ENCODE measurements at regions not wholly inside any gene's neighbourhood (a gene's known extent, or its start where the extent isn't known, plus 50 kb on each side); places are given as distances from the start of the nearest gene placed in this dataset.

DNA sequence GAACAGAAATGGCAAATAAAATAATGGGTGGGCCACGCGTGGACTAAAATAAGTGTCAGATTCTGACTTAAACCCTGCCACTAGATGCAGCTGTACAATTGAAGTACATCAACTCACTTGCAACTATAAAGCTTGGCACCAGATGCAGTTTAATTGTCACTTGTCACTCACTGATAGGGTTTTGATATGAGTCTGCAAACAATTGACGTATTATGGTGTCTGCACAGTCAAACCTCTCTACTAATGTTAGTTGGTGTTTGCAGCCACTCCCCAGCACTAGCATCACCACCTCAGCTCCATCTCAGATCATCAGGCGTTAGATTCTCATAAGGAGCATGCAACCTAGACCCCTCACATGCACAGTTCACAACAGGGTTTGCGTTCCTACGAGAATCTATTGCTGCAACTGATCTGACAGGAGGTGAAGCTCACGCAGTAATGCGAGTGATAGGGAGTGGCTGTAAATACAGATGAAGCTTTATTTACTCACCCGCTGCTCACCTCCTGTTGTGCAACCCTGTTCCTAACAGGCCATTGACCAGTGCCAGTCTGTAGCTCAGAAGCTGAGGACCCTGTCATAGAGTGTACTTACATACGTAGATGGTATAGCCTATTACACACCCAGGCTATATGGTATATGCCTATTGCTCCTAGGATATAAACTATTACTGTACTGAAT lies 72.1 kb upstream of the SEMA6A start:
- peaks cover 3% of the 10 kb centered on the region for H3K36me3 Mint-ChIP-seq (ENCODE audit: insufficient read depth)
- no peaks in the 10 kb centered on the region for H3K9me3 Mint-ChIP-seq
- no peak for DNase-seq (ENCODE audit: low spot score in 2 of 2)
- H3K27me3 Mint-ChIP-seq: peaks cover 5% of the 10 kb centered on the region
- H3K4me3 Mint-ChIP-seq: no peak overlapping the region
- H3K4me1 Mint-ChIP-seq: no peaks in the 10 kb centered on the region
- no peak overlapping the region for H3K27ac Mint-ChIP-seq (ENCODE audit: low read depth)
- no peak for ATAC-seq (replicated peaks; ENCODE audit: extremely low read depth, poor library complexity, severe bottlenecking)

DNA sequence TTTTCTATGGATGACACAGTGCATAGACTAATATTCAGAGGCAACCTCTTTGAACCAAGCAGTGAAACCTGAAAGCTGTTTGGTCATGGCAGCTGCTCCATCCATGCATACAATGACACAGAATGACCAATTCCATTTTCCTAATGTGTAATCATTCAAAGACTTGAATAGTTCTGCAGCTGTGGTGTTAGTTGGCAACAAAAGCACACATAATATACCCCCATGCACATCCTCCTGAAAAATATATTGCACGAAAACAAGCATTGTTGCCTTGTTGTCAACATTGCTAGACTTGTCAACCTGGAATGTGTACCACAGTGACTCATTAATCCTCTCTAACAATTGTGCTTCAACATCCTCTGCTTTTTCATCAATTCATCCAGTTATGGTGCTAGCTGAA lies 71.0 kb upstream of the SEMA6A start:
- H3K4me3 Mint-ChIP-seq: no peak overlapping the region
- ATAC-seq (replicated peaks; ENCODE audit: extremely low read depth, poor library complexity, severe bottlenecking) (no peak), DNase-seq (ENCODE audit: low spot score in 2 of 2) (no peak)
- no peaks in the 10 kb centered on the region for H3K4me1 Mint-ChIP-seq
- no peaks in the 10 kb centered on the region for H3K9me3 Mint-ChIP-seq
- no peaks in the 10 kb centered on the region for H3K27me3 Mint-ChIP-seq
- H3K27ac Mint-ChIP-seq (ENCODE audit: low read depth): no peak overlapping the region
- peaks cover 3% of the 10 kb centered on the region for H3K36me3 Mint-ChIP-seq (ENCODE audit: insufficient read depth)

DNA sequence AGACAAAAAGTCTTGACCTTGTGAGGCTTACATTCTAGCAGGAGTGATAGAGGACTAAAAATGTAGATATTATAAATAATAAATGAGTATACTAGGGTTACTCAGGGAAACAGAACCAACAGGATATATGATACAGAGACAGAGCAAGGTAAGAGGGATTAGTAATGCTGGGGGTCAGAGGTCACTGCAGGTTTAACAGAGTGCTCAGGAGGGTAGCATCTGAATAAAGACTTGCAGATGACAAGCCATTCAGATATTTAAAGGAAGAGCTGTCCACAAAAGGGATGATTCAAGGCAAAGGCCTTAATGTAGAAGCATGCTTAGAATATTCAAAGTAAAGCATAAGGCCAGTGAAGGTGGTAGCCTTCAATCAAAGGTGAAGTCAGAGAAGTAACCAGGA lies 65.6 kb upstream of the SEMA6A start:
- Mint-ChIP-seq H3K27me3 (no peaks in the 10 kb centered on the region), H3K4me1 (no peaks in the 10 kb centered on the region), H3K9me3 (no peaks in the 10 kb centered on the region), H3K4me3 (no peak overlapping the region), H3K36me3 (ENCODE audit: insufficient read depth) (peaks cover 3% of the 10 kb centered on the region), H3K27ac (ENCODE audit: low read depth) (no peak overlapping the region)
- no peak for ATAC-seq (replicated peaks; ENCODE audit: extremely low read depth, poor library complexity, severe bottlenecking)
- no peak for DNase-seq (ENCODE audit: low spot score in 2 of 2)

DNA sequence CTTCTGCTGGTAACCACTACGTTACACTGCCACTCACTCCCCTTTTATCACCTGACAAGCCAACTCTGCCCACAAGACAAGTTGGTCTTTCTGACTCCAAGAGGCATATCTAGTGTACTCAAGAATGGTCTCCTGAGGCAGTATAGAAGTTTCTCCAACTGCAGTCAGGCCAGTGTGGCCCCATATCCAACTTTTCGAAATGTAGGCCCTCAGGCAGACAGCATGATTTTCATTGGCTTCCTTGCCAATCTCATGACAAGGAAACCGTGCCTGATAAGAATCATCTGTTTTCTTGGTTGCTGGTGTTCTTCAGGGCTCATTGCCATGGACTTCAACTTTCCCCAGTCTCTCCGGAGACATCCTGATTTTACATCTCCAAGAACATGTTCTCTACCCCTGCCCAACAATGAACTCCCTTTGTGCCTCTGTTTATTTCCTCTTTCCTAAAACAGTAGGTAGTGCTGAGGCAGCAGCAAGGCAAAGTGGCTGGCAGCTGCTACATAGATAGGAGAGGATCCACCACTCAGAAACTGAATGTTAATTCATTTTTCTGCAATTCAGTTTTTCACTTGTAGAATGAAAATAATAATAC lies 62.6 kb upstream of the SEMA6A start:
- no peak overlapping the region for H3K27ac Mint-ChIP-seq (ENCODE audit: low read depth)
- ATAC-seq (replicated peaks; ENCODE audit: extremely low read depth, poor library complexity, severe bottlenecking) (no peak), DNase-seq (ENCODE audit: low spot score in 2 of 2) (no peak)
- H3K36me3 Mint-ChIP-seq (ENCODE audit: insufficient read depth): no peaks in the 10 kb centered on the region
- no peaks in the 10 kb centered on the region for H3K27me3 Mint-ChIP-seq
- no peaks in the 10 kb centered on the region for H3K4me1 Mint-ChIP-seq
- no peak overlapping the region for H3K4me3 Mint-ChIP-seq
- no peaks in the 10 kb centered on the region for H3K9me3 Mint-ChIP-seq

DNA sequence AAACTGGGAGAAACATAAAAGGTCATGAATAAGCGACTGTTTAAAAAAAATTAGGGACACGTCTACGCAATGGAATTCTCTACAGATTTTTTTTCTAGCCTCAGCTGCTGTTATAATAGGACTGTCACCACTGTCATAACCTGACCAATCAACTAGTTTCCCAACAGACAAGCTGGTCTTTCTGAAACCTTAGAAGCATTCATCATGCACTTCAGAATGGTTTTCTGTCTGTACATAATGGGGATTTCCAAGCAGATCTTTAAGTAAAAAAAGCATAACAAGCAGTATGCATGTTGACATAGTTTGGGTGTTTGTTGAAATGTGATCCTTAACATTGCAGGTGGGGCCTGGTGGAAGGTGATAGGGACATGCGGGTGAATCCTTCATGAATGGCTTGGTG lies 58.3 kb upstream of the SEMA6A start:
- Mint-ChIP-seq H3K4me3 (no peak overlapping the region), H3K4me1 (no peaks in the 10 kb centered on the region), H3K27me3 (no peaks in the 10 kb centered on the region), H3K36me3 (ENCODE audit: insufficient read depth) (no peaks in the 10 kb centered on the region), H3K27ac (ENCODE audit: low read depth) (no peak overlapping the region), H3K9me3 (no peaks in the 10 kb centered on the region)
- ATAC-seq (replicated peaks; ENCODE audit: extremely low read depth, poor library complexity, severe bottlenecking): no peak
- DNase-seq (ENCODE audit: low spot score in 2 of 2): no peak

DNA sequence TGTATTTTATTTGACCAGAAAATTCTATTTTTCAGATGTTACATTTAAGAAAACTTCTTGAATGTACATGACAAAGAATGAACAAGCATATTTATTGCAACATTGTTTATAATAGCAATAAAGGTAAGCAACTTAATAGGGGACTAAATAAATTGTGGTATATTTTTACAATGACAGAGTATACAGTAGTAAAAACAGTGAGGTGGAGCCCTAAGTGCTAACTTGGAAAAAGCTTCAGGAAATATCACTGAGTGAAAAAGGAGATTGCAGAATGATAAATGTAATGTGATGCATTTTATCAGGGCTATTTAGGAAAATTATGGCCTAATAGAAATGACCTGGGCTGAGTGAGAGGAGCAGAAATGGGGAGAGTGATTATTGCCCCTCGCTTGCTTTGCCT lies 56.5 kb upstream of the SEMA6A start:
- no peaks in the 10 kb centered on the region for H3K27me3 Mint-ChIP-seq
- H3K9me3 Mint-ChIP-seq: no peaks in the 10 kb centered on the region
- no peaks in the 10 kb centered on the region for H3K4me1 Mint-ChIP-seq
- no peaks in the 10 kb centered on the region for H3K36me3 Mint-ChIP-seq (ENCODE audit: insufficient read depth)
- no peak overlapping the region for H3K27ac Mint-ChIP-seq (ENCODE audit: low read depth)
- ATAC-seq (replicated peaks; ENCODE audit: extremely low read depth, poor library complexity, severe bottlenecking) (no peak), DNase-seq (ENCODE audit: low spot score in 2 of 2) (no peak)
- no peak overlapping the region for H3K4me3 Mint-ChIP-seq

DNA sequence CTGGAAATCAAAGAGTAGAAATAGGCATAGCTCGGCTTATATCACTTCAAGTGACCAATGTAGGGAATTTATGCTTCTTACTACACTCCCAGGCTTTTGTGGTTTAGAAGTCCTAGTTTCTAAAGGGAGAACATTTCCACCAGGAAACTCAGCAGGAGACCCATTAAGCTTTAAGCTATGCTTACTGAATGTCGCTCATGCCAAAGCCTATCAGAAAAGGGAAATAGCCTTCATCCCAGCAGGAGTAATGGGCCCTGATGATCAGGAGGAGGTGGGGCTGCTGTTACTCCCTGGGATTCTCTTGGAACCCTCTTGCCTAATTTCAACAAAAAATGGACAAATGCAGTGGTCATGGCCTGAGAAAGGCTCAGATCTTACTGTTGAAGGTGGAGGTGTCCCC lies 54.5 kb upstream of the SEMA6A start:
- H3K9me3 Mint-ChIP-seq: no peaks in the 10 kb centered on the region

DNA sequence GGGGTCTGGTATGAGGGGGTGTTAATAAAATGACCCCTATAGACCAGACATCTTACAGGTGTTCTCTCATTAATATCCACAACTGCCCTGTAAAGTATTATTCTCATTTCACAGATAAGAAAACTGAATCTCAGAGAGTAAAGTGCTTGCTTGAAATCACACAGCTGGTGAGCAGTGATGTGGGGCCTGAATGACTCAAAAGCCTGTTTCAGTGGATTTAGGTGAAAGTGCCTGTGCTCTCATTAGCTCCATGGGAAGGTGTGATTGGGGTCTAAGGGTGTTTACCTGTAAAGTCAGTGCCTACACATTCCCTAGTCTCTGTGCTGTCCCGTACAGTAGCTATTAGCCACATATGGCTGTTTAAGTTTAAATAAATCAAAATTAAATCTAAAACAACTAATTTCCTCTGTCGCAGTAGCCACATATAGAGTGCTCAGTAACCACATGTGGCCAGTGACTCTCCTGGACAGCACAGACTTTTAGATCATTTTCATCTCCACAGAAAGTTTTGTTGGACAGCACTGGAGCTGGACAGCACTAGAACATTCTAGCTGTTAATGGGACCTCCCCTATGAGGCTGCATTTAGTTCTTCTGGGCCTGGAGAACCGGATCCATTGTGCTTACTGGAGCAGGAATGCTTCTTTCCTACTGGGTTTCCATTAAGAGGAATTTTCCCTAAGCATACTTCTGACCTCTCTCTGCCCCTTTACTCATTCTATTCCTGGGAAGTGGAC lies 52.5 kb upstream of the SEMA6A start:
- Mint-ChIP-seq H3K9me3 (no peaks in the 10 kb centered on the region), H3K4me3 (no peak overlapping the region), H3K36me3 (ENCODE audit: insufficient read depth) (no peaks in the 10 kb centered on the region), H3K27ac (ENCODE audit: low read depth) (no peak overlapping the region), H3K27me3 (no peaks in the 10 kb centered on the region), H3K4me1 (no peaks in the 10 kb centered on the region)
- ATAC-seq (replicated peaks; ENCODE audit: extremely low read depth, poor library complexity, severe bottlenecking): no peak
- DNase-seq (ENCODE audit: low spot score in 2 of 2): no peak

More for the DNA sequence above, 54.5 kb upstream of the SEMA6A start:
- no peaks in the 10 kb centered on the region for H3K36me3 Mint-ChIP-seq (ENCODE audit: insufficient read depth)
- H3K27ac Mint-ChIP-seq (ENCODE audit: low read depth): no peak overlapping the region
- no peaks in the 10 kb centered on the region for H3K4me1 Mint-ChIP-seq
- no peak for ATAC-seq (replicated peaks; ENCODE audit: extremely low read depth, poor library complexity, severe bottlenecking)
- no peak overlapping the region for H3K4me3 Mint-ChIP-seq
- DNase-seq (ENCODE audit: low spot score in 2 of 2): no peak
- no peaks in the 10 kb centered on the region for H3K27me3 Mint-ChIP-seq

DNA sequence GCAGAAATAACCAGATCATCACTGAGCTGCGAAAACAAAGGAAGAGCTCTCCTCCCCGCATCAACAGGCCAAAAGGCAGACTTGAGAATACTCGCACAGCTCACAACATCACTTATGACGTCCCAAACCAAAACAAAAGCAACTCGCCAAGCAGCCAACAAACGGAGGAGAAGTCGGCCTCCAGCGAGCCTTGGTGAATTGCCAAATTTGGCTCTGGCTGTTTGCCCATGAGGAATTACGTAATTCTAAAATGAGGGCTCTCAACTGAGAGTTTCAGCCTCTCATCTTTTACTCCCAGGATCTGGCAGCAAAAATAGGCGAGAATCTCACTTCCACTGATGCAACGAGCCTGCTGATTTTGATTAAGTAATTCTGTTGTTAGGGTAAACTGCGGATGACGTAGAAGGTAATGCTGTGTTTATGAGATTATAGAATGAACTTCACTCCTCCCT lies 51.7 kb upstream of the SEMA6A start:
- H3K36me3 Mint-ChIP-seq (ENCODE audit: insufficient read depth): no peaks in the 10 kb centered on the region
- no peaks in the 10 kb centered on the region for H3K27me3 Mint-ChIP-seq
- H3K27ac Mint-ChIP-seq (ENCODE audit: low read depth): no peak overlapping the region
- no peak overlapping the region for H3K4me3 Mint-ChIP-seq
- H3K9me3 Mint-ChIP-seq: no peaks in the 10 kb centered on the region
- no peaks in the 10 kb centered on the region for H3K4me1 Mint-ChIP-seq
- DNase-seq (ENCODE audit: low spot score in 2 of 2) (no peak), ATAC-seq (replicated peaks; ENCODE audit: extremely low read depth, poor library complexity, severe bottlenecking) (no peak)
